GF-D8 (cell line): ENCODE measurements at regions not wholly inside any gene's neighbourhood (a gene's known extent, or its start where the extent isn't known, plus 50 kb on each side); places are given as distances from the start of the nearest gene placed in this dataset.

Experiments
- DNase-seq: peaks from one replicate; lab custom pipeline; 2025; lab: John Stamatoyannopoulos, UW

- no peak for DNase-seq
These were observed 131.8 kb downstream of the UNC5CL start for GRCh38 chr6:40907198-40907701.

- DNase-seq = no peak
These were observed 132.3 kb downstream of the UNC5CL start for GRCh38 chr6:40906759-40907158.

GRCh38 chr6:40904583-40905194 is 134.3 kb downstream of the UNC5CL start:
- no peak for DNase-seq

- no peak for DNase-seq
These were observed 135.6 kb downstream of the UNC5CL start for GRCh38 chr6:40903456-40903855.

- DNase-seq = no peak
These were observed 137.5 kb downstream of the UNC5CL start for GRCh38 chr6:40901322-40902055.

- DNase-seq = no peak
These were observed 138.2 kb downstream of the UNC5CL start for GRCh38 chr6:40900791-40901190.

GRCh38 chr6:40899684-40900155 is 139.3 kb downstream of the UNC5CL start:
- no peak for DNase-seq

- DNase-seq = no peak
These were observed 140.9 kb downstream of the UNC5CL start for GRCh38 chr6:40898073-40898472.

GRCh38 chr6:40897390-40898003 is 141.5 kb downstream of the UNC5CL start:
- no peak for DNase-seq

- DNase-seq = no peak
These were observed 142.3 kb downstream of the UNC5CL start for GRCh38 chr6:40896696-40897095.

GRCh38 chr6:40894962-40895799 is 143.8 kb downstream of the UNC5CL start:
- DNase-seq = no peak

- no peak for DNase-seq
These were observed 146.0 kb downstream of the UNC5CL start for GRCh38 chr6:40893021-40893420.

GRCh38 chr6:40892223-40892622 is 146.8 kb downstream of the UNC5CL start:
- no peak for DNase-seq

GRCh38 chr6:40891686-40892085 is 147.3 kb downstream of the UNC5CL start:
- no peak for DNase-seq

GRCh38 chr6:40891131-40891530 is 147.9 kb downstream of the UNC5CL start:
- DNase-seq = no peak

- no peak for DNase-seq
These were observed 149.7 kb downstream of the UNC5CL start for GRCh38 chr6:40889137-40889832.

GRCh38 chr6:40888456-40888990 is 150.5 kb downstream of the UNC5CL start:
- DNase-seq = no peak

GRCh38 chr6:40887792-40888340 is 151.2 kb downstream of the UNC5CL start:
- DNase-seq = no peak

GRCh38 chr6:40887079-40887791 is 151.8 kb downstream of the UNC5CL start:
- no peak for DNase-seq

GRCh38 chr6:40885139-40885774 is 153.8 kb downstream of the UNC5CL start:
- DNase-seq = no peak
